ENCODE measurements at regions not wholly inside any gene's neighbourhood (a gene's known extent, or its start where the extent isn't known, plus 50 kb on each side); places are given as distances from the start of the nearest gene placed in this dataset.

DNA sequence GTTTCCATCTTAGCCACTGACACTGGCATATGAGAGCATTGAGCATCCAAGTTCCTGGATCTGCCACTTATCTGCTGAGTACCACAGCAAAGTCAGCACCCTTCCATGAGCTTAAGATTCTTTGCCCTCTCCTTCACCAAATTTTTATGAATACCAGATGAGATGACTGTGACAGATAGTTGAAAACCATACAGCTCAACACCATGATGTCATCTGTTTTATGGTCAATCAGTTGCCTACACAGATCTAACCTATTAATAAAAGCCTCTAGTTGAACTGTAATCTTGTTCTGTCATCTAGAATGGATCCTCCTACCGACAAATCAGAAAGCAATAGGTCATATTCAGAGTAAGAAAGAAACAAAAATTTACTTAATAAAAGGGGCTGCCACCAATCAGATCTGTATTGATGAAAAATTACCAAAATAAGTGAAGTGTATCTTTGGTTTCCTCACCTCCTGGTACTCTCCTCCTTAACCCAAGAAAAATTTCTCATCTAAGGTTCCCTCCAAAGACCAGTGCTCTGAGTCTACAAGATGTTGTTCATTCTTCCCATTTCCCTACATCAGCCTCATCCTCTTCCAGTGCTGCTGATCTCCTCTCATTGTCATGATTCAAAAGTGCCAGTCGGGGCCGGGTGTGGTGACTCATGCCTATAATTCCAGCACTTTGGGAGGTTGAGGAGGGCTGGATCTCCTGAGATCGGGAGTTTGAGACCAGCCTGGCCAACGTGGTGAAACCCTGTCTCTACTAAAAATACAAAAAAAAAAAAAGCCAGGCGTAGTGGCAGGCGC is 138.8 kb upstream of the CTTNBP2NL start:
- Histone ChIP-seq H3K9me2 (ENCODE audit: insufficient read depth, low read length) (no peaks in the 10 kb centered on the region), H3K4me2 (ENCODE audit: low read length) (no peak overlapping the region), H3F3A (ENCODE audit: insufficient read depth, low read length, poor library complexity, severe bottlenecking) (no peaks in the 10 kb centered on the region), H4K20me1 (ENCODE audit: insufficient read depth) (no peaks in the 10 kb centered on the region), H2AFZ (ENCODE audit: low read depth, low read length) (no peak overlapping the region), H3K9me3 (ENCODE audit: low read length) (no peaks in the 10 kb centered on the region), H3K36me3 (ENCODE audit: insufficient read depth, low read length) (no peaks in the 10 kb centered on the region), H3K4me3 (ENCODE audit: low read length) (no peak overlapping the region), H3K27ac (ENCODE audit: low read length) (no peak overlapping the region), H3K79me2 (replicated peaks; ENCODE audit: insufficient read depth, low read length) (no peaks in the 10 kb centered on the region), H3K9ac (ENCODE audit: low read length) (no peak overlapping the region), H3K27me3 (ENCODE audit: insufficient read depth, low read depth, low read length) (no peaks in the 10 kb centered on the region)
- TF ChIP-seq POLR2AphosphoS5 (IDR thresholded peaks at IDR 0.05) (no peak), MXI1 (conservative IDR thresholded peaks at IDR 0.05; ENCODE audit: poor library complexity, severe bottlenecking) (no peak), EP300 (conservative IDR thresholded peaks at IDR 0.05; ENCODE audit: poor library complexity, severe bottlenecking) (no peak), EZH2 (IDR thresholded peaks at IDR 0.05; ENCODE audit: borderline replicate concordance, insufficient read depth, low read length, poor library complexity, severe bottlenecking) (no peak), SMC3 (conservative IDR thresholded peaks at IDR 0.05; ENCODE audit: poor library complexity) (no peak), RAD21 (conservative IDR thresholded peaks at IDR 0.05) (no peak), TAF1 (IDR thresholded peaks at IDR 0.05; ENCODE audit: low read depth) (no peak), REST (IDR thresholded peaks at IDR 0.05; ENCODE audit: borderline replicate concordance) (no peak)
- TF ChIP-seq, protein P1, sequence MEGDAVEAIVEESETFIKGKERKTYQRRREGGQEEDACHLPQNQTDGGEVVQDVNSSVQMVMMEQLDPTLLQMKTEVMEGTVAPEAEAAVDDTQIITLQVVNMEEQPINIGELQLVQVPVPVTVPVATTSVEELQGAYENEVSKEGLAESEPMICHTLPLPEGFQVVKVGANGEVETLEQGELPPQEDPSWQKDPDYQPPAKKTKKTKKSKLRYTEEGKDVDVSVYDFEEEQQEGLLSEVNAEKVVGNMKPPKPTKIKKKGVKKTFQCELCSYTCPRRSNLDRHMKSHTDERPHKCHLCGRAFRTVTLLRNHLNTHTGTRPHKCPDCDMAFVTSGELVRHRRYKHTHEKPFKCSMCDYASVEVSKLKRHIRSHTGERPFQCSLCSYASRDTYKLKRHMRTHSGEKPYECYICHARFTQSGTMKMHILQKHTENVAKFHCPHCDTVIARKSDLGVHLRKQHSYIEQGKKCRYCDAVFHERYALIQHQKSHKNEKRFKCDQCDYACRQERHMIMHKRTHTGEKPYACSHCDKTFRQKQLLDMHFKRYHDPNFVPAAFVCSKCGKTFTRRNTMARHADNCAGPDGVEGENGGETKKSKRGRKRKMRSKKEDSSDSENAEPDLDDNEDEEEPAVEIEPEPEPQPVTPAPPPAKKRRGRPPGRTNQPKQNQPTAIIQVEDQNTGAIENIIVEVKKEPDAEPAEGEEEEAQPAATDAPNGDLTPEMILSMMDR (IDR thresholded peaks at IDR 0.05; ENCODE audit: poor library complexity, severe bottlenecking): no peak

- H2AFZ ChIP-seq (ENCODE audit: low read depth, low read length): no peak overlapping the region
- no peaks in the 10 kb centered on the region for H3K9me3 ChIP-seq (ENCODE audit: low read length)
- no peak overlapping the region for H3K9ac ChIP-seq (ENCODE audit: low read length)
- no peak overlapping the region for H3K4me3 ChIP-seq (ENCODE audit: low read length)
- H3K4me2 ChIP-seq (ENCODE audit: low read length): no peak overlapping the region
- H3K36me3 ChIP-seq (ENCODE audit: insufficient read depth, low read length): no peaks in the 10 kb centered on the region
- no peaks in the 10 kb centered on the region for H3K9me2 ChIP-seq (ENCODE audit: insufficient read depth, low read length)
- H3K27me3 ChIP-seq (ENCODE audit: insufficient read depth, low read depth, low read length): no peaks in the 10 kb centered on the region
- no peaks in the 10 kb centered on the region for H4K20me1 ChIP-seq (ENCODE audit: insufficient read depth)
- no peaks in the 10 kb centered on the region for H3K79me2 ChIP-seq (replicated peaks; ENCODE audit: insufficient read depth, low read length)
- no peak overlapping the region for H3K27ac ChIP-seq (ENCODE audit: low read length)
- H3F3A ChIP-seq (ENCODE audit: insufficient read depth, low read length, poor library complexity, severe bottlenecking): no peaks in the 10 kb centered on the region
- TF ChIP-seq POLR2AphosphoS5 (IDR thresholded peaks at IDR 0.05) (no peak), MXI1 (conservative IDR thresholded peaks at IDR 0.05; ENCODE audit: poor library complexity, severe bottlenecking) (no peak), EP300 (conservative IDR thresholded peaks at IDR 0.05; ENCODE audit: poor library complexity, severe bottlenecking) (no peak), REST (IDR thresholded peaks at IDR 0.05; ENCODE audit: borderline replicate concordance) (no peak), TAF1 (IDR thresholded peaks at IDR 0.05; ENCODE audit: low read depth) (no peak), EZH2 (IDR thresholded peaks at IDR 0.05; ENCODE audit: borderline replicate concordance, insufficient read depth, low read length, poor library complexity, severe bottlenecking) (no peak), RAD21 (conservative IDR thresholded peaks at IDR 0.05) (no peak), SMC3 (conservative IDR thresholded peaks at IDR 0.05; ENCODE audit: poor library complexity) (no peak)
- TF ChIP-seq, protein P1 (IDR thresholded peaks at IDR 0.05; ENCODE audit: poor library complexity, severe bottlenecking): no peak
Measured at GRCh38 chr1:112260699-112261098, 135.3 kb upstream of the CTTNBP2NL start.
